ENCODE measurements at regions not wholly inside any gene's neighbourhood (a gene's known extent, or its start where the extent isn't known, plus 50 kb on each side); places are given as distances from the start of the nearest gene placed in this dataset.
A peak's percentile ranks its signal among the peaks of the same experiment; 100 is the strongest.
"Not testable (repeated sequence)": the region's sequence is repeated elsewhere in the genome, so short reads cannot be mapped to it uniquely, and the experiment has no call there.

DNA sequence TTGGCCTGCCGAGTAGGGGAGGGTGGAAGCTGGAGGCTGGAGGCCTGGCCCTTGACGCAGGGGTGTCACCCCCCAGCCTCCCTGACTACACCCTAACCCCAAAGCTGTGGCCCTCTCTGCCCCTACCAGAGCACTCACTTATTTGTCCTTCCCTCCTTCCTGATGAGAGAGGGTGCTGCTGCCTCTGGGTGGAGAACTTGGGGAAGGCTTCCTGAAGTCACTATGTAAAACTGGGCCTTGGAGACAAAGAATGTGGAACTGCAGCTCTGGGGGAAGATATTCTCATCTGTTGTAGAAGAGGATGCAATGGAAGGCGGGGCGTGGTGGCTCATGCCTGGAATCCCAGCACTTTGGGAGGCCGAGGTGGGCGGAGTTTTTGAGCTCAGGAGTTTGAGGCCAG, 485.2 kb downstream of the ZNF536 start:
- no peak for DNase-seq

DNA sequence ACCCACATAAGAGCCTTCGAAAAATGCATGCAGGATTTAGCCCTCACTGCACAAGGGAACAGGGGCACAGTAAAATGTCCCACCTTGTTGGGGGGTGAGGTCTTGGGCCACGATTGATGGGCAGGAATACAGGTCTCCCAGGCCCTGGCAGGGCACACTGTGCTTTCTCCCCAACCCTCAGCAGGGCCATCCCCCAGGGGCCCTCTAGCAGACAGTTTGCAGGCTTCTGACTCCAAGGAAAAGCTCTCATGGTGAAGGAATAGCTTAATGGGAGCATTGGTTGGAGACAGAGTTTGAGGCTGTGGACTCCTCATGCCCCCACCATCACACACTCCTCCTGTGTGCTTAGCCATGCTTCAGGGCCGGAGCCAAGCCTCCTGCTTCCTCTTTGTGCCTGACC, 484.6 kb downstream of the ZNF536 start:
- DNase-seq = no peak

DNA sequence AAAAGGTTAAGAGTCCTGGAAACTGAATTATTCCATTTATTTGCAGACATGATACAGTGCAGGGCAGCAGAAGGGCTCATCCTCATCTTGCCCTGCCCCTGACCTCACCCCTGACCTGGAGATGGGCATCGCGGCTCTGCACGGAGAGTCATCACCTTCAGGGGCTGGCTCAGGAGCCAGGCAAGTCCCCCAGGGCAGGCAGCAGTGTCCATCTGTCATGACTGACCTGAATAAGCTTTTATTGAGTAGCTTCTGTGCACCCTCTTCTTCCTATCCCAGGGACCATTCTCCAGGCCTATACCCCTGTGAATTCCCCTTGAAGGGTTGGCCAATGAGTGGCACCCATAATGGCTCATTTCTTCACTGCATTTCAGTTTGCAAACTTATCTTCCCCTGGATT, 484.2 kb downstream of the ZNF536 start:
- no peak for DNase-seq

DNA sequence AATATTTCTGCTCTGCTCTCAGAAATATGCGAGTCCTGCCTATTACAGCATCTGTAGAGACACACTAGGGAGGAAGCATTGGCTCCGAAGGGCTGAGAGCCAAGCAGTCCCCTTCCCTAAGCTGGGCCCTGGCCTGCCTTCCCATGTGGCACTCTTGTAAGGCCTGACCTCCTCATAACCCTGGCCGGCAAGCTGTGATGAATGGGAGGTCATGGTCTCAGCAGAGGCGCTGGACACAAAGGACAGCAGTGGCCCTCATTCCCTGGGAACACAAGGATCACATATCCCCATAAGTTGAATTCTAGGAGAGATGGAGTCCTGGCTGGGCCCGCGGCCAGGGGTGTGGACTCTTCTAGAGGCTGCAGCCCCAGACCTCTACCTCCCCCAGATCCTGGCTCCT, 483.3 kb downstream of the ZNF536 start:
- DNase-seq = no peak

DNA sequence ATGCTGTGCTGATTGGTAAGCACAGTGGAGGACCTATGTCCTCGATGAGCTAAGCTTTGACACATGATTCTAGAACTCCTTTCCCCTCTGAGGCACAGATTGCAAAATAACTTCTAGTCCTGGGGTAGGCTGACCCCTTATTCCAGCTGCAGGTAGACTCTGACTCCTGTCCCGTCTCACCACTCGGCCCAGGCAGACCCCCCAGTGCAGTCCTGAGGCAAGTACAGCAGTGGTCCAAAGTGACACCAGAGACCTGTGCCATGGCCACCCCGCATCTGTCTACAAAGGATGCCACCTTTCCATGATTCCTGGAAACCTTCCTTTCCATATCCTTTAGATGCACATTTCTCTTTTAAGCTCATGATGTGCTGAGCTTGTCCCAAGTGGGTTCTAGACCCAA, 482.5 kb downstream of the ZNF536 start:
- no peak for DNase-seq

DNA sequence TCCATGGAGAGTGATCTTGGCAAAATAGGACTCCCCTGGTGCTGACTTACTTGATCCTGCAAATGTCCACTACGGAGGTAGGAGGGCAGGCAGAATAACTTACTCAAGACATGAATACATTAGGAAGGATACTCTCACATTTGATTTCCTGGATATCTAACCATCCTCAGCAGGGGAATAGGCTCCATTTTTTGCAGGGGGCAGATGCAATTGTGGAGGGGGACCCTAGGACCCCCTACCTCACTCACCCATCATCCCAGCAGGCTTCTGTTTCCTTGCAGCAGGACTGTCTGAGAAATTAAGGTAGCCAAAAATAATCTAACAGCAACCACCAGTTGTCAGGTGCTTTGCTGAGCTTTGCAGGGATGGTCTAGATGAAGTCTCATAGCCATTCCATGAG, 482.0 kb downstream of the ZNF536 start:
- DNase-seq = no peak

DNA sequence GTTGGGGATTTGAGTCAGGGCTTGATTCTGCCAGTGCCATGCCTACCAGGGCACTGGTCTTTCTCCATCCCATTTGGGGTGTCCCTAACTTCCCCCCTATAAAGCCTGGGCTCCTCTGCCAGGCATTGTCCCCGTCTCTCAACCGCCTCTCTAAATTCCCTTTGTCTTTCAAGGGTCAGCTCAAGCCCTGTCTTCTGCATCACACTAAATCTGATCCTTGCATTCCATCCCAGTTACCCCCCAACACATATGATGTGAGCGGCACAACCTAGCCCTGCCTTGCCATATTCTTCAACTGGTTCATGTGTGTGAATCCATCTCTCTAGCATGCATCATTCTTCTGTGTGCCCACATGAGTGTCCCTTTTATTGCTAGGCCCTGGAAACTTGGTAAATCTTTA, 480.9 kb downstream of the ZNF536 start:
- no peak for DNase-seq

DNA sequence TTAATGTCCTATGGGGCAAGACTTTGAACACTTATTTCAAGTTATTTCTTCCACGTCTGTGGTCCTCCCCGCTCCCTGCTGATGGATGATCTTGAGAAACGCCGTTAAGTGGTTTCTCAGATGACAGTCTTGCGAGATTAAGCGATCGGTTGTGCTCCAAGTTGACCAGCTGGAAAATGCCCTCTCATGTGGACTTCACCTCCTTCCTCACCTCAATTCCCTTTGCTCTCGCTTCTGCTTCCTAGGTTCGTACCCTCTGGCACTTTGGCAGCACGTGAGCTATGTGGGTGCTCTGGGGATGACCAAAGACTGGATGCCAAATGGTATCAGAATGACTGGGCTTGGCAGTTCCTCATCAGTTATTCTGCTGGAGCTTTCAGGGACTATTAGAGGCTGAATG, 480.0 kb downstream of the ZNF536 start:
- no peak for DNase-seq

DNA sequence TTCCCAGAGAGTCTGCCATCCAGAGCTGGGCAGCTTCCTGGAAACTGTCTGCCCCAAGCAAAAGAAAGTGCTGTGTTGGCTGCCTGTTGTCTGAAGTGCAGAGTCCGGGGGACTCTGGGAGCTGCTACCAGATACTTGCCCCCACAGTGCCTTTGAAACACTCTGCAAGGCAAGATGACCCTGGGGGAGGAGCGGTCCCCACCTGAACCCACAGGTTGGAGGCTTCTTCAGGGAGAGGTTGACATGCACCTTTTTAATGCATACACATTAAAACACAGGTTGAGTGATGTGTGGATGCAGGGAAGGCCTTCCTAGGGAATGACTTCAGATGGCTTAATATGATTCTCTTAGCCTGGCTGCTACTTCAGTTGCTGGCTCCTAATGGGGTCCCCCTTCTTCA, 479.5 kb downstream of the ZNF536 start:
- DNase-seq = no peak

DNA sequence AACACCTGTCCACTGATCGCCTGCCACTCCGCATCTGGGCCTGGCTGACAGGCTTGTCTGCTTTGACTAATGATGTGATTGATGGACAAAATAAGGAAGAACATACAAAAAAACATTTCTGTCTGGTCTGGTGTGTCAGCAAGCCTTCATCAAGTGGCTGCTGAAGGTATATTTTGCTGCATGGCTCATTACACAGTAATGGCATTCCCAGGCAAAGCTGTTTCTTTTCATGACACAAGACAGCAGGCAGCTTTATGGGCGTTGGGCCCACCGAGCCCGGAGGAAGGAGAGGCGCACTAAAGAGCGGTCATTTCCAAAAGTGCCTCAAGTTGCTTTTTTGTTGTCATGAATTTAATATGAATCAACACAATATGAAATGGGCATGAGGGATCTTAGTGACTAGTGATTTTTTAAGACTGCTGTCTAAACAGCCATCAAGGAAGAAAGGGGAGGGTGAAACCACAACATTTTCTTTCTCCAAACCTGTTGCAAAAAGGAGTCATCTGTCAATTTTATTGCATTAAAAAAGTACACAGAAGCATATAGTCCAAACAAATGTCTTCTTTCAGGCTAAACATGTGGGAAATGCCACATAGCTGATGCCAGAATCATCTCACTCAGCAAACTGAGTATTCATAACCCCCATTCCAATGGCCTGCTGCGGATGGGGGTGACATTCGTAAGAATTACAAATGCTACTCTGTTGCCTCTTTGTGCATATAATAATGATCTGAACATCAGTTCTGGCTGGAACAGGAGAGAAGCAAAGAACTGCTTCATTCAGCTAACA, 476.6 kb downstream of the ZNF536 start:
- no peak for DNase-seq

DNA sequence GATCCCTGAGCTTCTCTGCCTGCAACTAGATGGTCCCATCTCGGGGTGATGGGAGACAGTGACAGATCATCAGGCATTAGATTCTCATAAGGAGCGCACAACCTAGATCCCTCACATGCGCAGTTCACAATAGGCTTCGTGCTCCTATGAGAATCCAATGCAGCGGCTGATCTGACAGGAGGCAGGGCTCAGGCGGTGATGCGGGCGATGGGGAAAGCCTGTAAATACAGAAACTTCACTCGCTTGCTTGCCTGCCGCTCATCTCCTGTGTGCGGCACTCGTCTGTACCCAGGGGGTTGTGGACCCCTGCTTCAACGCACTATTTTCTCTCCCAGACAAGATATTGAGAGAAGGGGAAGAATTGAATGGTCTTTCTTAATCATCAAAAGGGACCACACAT, 473.9 kb downstream of the ZNF536 start:
- DNase-seq = no peak

DNA sequence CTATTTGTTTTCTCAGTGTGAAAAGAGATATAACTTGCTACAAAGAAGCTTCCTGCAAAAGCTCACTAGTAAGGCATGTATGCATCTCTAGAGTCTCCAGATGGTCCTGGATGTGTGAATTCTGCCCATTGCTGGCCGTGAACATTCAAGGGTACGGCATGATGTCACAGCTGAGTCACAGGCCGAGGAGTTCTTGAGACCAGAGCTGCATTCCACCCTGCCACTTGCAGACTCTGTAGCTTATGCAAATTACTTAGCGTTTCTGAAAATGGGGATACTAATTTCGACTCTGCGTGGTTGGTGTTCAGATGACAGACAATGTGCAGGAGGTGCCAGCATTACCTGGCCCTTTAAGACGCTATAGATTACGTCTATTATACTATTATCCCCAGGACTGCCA, 470.7 kb downstream of the ZNF536 start:
- DNase-seq = no peak

DNA sequence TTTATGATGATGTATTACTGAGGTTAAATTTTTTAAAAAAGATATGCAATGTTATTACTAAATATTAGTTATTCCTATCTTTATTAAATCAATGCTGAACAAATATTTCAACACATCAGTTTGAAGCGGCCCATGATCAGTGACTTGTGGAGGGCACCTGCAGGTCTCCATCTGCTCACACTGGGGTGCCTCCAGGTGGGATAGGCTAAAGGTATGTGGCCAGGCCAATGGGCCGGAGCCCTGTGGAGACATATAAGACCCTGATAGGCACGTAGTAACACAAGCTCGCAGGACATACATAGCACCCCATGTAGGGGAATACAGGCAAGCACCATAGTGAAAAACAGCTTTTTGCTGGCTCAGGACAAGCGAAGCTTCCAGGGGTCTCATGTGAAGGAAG, 469.8 kb downstream of the ZNF536 start:
- no peak for DNase-seq

DNA sequence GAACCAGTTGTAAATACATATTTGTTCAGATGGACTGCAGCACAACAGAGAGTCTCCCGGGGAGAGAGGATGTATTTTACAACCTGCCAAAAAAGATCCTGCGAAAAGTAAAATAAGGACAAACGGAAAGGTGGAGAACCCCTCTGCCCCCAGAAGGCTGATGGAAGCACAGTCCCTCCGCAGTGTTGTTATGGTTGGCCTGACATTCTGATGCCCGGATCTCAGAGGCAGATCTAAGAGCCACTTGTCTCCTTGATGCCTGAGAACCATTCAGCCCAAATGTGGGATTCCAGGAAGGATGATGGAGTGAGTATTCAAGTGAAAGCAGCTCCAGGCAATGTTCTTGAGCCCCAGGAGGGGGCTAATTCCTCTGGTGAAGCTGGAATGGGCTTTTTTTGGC, 458.7 kb downstream of the ZNF536 start:
- no peak for DNase-seq

DNA sequence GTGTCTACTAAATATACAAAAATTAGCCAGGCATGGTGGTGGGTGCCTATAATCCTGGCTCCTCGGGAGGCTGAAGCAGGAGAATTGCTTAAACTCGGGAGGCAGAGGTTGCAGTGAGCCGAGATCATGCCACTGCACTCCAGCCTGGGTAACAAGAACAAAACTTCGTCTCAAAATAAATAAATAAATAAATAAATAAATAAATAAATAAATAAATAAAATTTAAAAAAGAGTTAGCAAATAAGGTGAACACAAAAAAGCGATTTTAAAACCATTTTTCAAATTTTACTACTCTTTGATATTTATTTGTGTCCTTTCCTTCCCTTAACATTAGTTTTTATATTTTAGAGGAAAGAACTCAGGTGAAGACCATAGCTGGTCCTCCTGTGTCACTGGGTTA, 453.3 kb downstream of the ZNF536 start:
- DNase-seq = not testable (repeated sequence)

DNA sequence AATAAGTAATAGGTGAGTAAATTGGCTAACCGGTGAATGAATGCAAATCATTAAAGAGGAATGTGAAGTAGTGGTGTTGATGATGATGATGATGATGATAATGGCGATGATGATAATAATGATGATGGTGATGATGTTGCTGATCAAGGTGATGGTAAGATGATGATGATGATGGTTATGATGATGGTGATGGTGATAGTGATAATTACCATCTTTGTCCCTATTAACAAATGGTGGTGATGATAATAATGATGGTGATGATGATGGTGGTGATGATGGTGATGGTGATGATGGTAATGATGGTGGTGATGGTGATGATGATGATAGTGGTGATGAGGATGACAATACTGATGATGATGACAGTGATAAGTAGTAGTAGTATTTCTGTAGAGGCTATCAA, 452.6 kb downstream of the ZNF536 start:
- DNase-seq = no peak

DNA sequence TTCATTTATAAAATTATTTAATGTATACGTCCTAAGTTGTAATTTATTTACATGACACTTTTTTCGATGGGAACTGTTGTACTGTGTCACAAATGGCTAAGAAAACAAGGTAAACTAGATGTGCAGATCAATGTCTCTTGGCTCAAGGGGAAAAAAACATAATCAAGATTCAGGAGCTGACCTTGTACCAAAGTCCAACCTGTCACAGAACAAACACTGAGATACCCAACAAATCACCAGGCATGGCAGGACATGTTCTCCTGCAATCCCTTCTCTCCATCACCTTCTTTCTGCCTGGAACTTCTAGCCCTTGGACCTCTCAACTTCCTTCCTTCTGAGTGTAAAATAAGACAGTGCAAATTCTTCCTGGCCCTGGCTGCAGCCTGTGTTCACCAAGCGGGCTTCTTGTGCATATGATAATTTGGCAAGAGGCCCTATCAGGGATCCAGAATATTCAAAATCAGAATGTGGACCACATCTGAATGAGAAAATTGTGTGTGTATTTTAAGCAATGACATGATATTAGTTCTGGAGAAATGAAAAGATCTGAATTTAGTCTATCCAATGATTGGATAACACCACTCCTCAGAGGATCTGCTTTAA, 445.9 kb downstream of the ZNF536 start:
- DNase-seq = no peak

DNA sequence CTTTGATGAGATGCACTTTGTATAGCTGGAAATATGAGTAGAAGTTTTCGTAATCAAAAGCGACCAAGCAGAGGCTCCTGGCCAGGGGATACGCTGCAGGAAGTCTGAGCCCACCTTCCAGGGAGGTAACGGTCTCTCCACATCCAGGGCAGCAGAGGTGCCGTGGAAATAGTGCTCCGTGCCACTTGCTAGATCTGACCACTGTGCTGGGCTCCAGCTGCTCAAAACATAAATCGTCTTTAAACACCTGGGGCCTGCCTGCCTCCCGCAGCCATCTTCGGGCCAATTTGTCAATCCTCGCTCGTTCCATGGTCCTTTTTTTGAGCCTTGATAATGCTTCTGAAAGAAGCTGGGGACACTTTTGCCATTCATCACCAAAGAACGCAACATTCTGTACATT, 445.0 kb downstream of the ZNF536 start:
- DNase-seq = no peak

DNA sequence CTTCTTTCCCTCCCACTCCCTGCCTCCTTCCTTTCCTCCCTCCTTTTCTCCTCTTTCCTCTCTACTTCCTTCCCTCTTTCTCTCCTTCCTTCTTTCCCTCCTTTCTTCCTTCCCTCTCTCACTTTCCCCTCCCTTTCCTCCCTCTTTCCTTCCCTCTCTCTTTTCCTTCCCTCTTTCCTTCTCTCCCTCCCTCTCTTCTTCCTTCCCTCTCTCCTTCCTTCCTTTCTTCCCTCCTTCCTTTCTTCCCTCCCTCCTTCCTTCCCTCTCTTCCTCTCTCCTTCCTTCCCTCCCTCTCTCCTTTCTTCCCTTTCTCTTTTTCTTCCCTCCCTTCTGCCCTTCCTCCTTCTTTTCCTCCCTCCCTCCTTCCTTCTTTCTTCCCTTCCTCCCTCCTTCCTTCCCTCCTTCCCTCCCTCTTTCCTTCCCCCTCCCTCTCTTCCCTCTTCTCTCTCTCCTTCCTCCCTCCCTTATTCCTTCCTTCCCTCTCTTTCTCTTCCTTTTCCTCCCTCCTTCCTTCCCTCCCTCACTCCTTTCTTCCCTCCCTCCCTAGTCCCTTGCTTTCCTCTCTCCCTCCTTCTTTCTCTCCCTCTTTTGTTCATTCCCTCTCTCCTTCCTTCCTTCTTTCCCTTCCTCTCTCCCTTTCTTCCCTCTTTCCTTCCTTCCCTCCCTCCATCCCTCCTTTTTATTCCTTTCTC, 443.9 kb downstream of the ZNF536 start:
- no peak for DNase-seq

DNA sequence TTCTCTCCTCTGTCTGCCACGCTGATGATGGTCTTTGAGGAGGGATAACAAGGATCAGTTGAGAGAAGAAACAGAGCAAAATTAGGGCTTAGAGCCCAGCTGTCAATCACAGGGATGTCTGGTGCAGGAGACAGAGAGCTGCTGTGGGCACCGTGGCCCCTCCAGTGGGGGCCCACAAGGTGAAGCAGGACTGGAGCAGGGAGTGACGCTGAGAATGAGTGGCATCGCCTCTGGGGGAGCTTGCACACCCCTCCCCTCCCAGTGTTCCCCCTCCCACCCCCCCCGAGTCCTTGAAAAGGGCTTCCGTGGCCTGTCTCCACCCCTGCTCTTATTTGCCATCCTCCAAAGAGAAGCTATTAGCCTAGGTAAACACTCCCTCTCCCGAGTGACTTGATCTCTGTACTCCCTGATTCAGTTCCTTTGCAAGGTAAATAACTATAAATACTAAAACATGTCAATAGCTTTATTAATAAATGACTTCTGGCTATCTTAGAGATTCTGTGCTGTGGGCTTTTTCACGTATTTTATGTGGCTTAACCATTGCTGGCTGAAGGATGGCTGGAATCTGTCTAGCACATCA, 440.0 kb downstream of the ZNF536 start:
- DNase-seq = peak; percentile 81

DNA sequence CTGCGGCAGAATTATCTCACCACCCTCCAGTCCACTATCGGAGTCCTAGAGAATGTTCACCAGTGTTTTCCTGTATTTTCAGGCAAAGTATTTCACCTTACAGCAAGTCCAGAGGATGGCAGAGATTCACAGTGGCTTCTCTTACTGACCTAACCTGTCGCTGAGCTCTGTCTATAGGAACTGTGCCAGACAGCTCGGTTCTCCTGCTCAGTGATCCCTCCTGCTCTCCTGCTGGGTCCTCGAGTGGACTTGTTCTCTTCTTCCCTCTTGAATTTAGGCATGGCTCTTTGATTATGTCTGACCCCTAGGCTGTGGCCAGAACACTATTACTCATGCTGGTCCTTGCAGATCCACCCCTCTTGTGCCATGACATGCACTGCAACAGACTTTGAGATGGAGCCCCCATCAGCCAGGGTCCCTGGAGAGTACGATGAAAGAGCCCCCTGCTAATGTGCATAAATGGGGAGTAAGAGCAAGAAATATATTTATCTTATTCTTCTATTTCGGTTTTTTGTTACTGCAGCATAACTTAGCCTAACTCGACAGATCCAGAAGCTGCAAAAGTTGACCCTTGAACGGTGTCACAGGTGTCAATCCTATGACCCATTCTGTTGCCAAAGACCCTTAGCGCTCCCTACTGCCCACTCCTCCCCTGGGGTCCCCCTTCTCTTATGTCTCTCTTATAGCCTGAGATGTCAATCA, 439.4 kb downstream of the ZNF536 start:
- no peak for DNase-seq

DNA sequence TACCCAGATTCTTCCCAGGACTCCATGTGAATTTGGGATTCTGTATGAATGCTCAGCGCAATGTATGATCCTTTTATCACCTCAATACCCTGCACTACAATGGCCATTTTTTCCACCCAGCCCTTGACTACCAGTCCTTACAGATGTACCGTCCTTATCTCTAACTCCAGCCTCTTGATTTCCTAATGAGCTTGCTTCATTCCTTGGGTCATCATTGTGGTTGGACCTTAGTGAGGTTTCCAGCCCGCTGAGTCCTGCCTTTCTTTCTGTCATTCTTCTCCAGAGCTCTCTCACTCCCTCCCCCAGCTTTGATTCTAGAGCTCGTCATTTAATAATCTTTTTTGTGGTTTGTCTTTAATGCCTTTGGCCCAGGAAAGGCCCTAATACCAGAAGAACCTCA, 438.5 kb downstream of the ZNF536 start:
- no peak for DNase-seq

DNA sequence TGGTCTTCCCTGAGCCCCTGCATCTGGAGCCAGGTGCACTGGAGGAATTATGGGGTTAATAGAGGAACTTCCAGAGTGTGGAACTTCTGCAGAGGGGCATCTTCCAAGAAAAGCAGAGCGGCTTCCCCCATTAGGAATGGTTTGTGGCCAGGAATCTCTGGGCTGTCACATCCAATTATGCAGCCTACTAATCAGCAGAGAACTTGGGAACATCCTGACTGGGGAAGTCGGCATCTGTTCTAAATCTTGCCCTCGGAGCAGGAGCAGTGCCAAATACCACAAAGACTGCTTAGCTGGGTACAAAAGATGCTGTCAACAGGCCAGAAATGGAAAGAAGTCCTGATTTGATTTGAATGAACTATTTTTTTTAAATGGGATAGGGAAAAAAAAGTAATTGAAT, 435.1 kb downstream of the ZNF536 start:
- DNase-seq = no peak

Data from NCI-H526 treated with DMSO at 0.1 percent for 48 hours (cell line).